DMS153 (cell line): ENCODE measurements at regions not wholly inside any gene's neighbourhood (a gene's known extent, or its start where the extent isn't known, plus 50 kb on each side); places are given as distances from the start of the nearest gene placed in this dataset.

Experiments used
- DNase-seq: peaks from one replicate; lab custom pipeline; 2025; lab: John Stamatoyannopoulos, UW

GRCh38 chr20:16174311-16174710 is 398.9 kb downstream of the KIF16B start:
- no peak for DNase-seq

- DNase-seq = no peak
These were observed 400.2 kb downstream of the KIF16B start for GRCh38 chr20:16173044-16173443.

- DNase-seq = no peak
These were observed 402.1 kb downstream of the KIF16B start for GRCh38 chr20:16171180-16171579.

GRCh38 chr20:16170406-16170971 is 402.8 kb downstream of the KIF16B start:
- no peak for DNase-seq

GRCh38 chr20:16167423-16168130 is 405.7 kb downstream of the KIF16B start:
- DNase-seq = no peak

GRCh38 chr20:16166737-16167136 is 406.5 kb downstream of the KIF16B start:
- no peak for DNase-seq

- DNase-seq = no peak
These were observed 414.3 kb downstream of the KIF16B start for GRCh38 chr20:16158976-16159286.

GRCh38 chr20:16158090-16158975 is 414.9 kb downstream of the KIF16B start:
- DNase-seq = no peak

GRCh38 chr20:16147916-16148315 is 425.3 kb downstream of the KIF16B start:
- DNase-seq = no peak

- no peak for DNase-seq
These were observed 426.0 kb downstream of the KIF16B start for GRCh38 chr20:16147216-16147615.

GRCh38 chr20:16145919-16146318 is 427.3 kb downstream of the KIF16B start:
- no peak for DNase-seq

GRCh38 chr20:16143596-16143995 is 429.7 kb downstream of the KIF16B start:
- no peak for DNase-seq

GRCh38 chr20:16135630-16136029 is 437.6 kb downstream of the KIF16B start:
- DNase-seq = no peak

- DNase-seq = no peak
These were observed 441.0 kb downstream of the KIF16B start for GRCh38 chr20:16132036-16132798.

- DNase-seq = no peak
These were observed 443.8 kb downstream of the KIF16B start for GRCh38 chr20:16129411-16129810.

GRCh38 chr20:16128538-16129106 is 444.6 kb downstream of the KIF16B start:
- no peak for DNase-seq

GRCh38 chr20:16125816-16126215 is 447.4 kb downstream of the KIF16B start:
- no peak for DNase-seq

GRCh38 chr20:16124911-16125776 is 448.1 kb downstream of the KIF16B start:
- no peak for DNase-seq

GRCh38 chr20:16124491-16124890 is 448.8 kb downstream of the KIF16B start:
- no peak for DNase-seq

GRCh38 chr20:16123623-16124022 is 449.6 kb downstream of the KIF16B start:
- DNase-seq = no peak

- DNase-seq = no peak
These were observed 453.3 kb downstream of the KIF16B start for GRCh38 chr20:16119909-16120308.
